ENCODE measurements at regions not wholly inside any gene's neighbourhood (a gene's known extent, or its start where the extent isn't known, plus 50 kb on each side); places are given as distances from the start of the nearest gene placed in this dataset.

- no peak for DNase-seq (ENCODE audit: low read depth)
These were observed 212.7 kb upstream of the FMR1 start for GRCh38 chrX:147699061-147699460.

GRCh38 chrX:147710301-147710700 lies 201.4 kb upstream of the FMR1 start:
- DNase-seq (ENCODE audit: low read depth): no peak

- DNase-seq (ENCODE audit: low read depth): no peak
These were observed 178.3 kb upstream of the FMR1 start for GRCh38 chrX:147733369-147733768.

DNA sequence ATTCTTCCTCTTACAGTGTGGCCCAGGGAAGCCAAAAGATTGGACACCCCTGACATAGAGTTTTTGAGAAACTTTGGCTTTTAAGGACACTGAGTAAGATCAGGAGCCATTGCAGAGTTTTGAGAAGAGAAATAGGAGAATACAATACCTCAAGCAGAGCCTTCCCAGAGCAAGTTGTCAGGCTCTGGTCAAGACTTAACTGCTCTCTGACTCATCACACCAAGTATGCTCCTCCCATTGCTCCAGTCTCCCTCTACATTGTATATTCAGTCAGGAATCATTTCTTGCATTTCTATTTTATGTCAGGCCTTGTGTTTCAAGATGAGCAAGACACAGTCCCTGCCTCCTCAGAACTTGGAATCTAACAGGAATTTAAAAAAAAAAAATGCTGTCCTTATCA lies 176.4 kb upstream of the FMR1 start:
- DNase-seq (ENCODE audit: low read depth): no peak

DNA sequence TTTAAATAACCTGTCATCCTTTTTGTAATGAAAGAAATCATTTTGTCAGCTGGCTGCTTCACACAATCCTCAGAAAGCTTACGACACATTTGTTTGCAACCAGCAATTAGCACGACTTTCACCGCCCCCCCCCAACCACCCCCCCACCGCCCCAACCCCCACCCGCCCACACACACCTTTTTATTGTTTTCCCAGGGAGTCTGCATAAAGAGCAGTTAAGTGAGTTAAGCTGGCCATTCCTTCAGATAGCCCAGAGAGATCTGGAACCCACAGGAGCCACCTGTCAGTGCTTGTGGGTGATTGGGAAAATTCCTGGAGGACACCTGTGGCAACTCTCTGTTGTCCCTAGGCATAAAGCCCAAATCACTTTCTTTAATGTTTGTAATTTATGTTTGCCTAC lies 175.7 kb upstream of the FMR1 start:
- no peak for DNase-seq (ENCODE audit: low read depth)

- no peak for DNase-seq (ENCODE audit: low read depth)
These were observed 174.0 kb upstream of the FMR1 start for GRCh38 chrX:147737690-147738089.

DNA sequence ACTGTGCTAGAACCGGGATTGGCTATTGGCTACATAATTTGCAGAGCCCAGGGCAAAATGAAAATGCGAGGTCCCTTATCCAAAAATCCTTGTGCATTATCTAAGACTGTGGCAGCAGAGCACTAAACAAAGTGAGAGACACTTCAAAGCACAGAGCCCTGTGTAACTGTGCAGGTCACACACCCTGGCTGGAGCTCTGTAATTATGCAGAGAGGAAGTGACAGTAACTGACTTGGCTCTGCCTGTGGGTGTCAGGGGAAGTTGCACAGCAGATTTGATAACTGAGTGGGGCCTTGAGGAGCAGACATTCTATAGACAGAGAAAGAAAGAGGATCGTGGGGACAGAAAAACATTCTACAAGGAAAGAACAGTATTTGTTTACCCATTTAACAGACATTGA lies 173.5 kb upstream of the FMR1 start:
- no peak for DNase-seq (ENCODE audit: low read depth)

GRCh38 chrX:147739196-147739595 lies 172.5 kb upstream of the FMR1 start:
- no peak for DNase-seq (ENCODE audit: low read depth)

DNA sequence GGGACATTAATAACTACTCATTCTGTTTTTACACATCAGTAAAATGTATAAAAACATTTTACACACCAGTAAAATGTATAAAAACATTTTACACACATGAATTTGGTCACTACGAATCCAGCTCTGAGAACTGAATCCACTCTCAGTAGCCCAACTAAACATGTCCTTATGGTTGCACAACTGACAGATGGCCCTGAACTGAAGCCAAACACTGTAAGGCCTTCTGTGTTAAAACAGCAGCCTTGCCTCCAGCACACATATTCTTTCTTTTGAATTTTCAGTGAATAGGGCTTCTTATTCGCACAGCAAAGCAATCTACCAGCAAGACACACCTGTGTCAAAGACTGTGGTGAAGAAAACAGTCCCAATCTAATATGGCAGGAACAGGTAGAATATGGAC lies 169.9 kb upstream of the FMR1 start:
- DNase-seq (ENCODE audit: low read depth): no peak

DNA sequence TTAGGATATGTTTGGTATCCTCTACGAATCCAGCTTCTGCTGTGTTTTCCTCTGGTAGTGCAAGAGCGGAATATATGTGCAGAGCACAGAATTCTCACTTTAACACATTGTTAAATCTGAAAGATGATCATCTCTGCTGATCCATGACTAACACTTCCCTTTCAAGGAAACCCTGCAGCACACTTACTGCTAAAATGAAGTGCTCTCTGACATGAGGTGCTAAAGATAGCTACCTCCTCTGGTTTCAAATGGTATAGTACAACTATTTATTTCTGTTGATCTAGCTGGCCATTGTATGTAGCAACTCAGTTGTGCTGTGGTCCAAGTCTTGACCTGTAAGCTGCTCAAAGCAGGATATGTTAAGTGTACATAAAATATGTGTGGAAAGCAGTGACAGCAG lies 162.4 kb upstream of the FMR1 start:
- DNase-seq (ENCODE audit: low read depth): no peak

DNA sequence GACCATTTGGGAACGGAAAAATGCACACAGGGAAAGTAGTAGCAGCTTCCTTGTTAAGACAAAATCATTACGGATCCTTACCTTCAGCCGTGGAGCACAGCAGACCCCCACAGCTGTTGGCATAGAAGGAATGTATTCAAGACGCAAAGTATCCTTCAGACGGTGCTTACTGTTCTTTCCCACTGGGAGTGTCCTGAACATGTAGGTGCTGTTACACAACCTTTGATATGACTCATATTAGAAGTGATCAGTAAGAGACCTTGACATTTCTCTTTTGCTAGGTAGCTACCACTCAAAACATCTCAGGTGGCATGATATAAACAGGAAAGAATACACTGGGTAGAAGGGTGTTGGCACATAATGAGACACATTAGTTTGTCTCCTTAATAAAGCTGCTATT lies 154.0 kb upstream of the FMR1 start:
- no peak for DNase-seq (ENCODE audit: low read depth)

DNA sequence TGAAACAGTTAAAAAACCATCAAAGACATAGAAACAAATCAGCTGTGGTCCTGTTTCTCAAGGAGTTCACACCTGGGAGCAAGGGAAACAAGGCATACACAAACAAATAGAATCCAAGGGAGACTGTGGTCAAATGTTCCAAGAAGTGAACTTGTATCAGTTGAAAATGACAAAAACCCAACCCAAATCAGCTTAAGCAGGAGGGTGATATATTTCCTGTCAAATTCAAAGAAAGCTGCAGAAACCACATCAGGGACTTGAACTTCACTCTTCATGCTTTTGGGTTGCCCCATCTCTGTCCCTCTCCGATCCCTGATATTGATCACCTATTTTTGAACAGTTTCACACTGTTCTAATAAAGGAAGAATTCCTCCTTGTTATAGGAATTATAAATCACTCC lies 148.6 kb upstream of the FMR1 start:
- DNase-seq (ENCODE audit: low read depth): no peak

GRCh38 chrX:147764868-147765267 lies 146.9 kb upstream of the FMR1 start:
- DNase-seq (ENCODE audit: low read depth): no peak

DNA sequence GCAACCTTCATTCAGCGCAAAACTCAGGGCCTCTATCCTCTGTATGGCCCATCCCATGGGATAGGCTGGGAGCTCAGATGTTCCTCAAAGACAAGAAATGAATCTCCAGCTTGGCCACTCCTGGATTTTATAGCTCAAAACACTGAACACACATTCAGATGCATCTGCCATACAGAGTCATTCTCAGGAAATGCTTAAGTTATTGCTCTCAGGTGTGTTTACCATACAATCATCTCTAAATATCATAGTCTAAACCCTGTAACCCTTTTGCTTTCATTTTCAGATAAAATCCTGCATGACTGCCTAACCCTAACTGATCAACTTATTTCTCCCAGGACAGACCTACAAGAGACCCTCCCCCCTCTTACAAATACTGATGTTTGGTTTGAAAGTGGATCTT lies 140.9 kb upstream of the FMR1 start:
- no peak for DNase-seq (ENCODE audit: low read depth)

- DNase-seq (ENCODE audit: low read depth): no peak
These were observed 134.7 kb upstream of the FMR1 start for GRCh38 chrX:147776988-147777387.

- no peak for DNase-seq (ENCODE audit: low read depth)
These were observed 132.5 kb upstream of the FMR1 start for GRCh38 chrX:147779173-147779572.

DNA sequence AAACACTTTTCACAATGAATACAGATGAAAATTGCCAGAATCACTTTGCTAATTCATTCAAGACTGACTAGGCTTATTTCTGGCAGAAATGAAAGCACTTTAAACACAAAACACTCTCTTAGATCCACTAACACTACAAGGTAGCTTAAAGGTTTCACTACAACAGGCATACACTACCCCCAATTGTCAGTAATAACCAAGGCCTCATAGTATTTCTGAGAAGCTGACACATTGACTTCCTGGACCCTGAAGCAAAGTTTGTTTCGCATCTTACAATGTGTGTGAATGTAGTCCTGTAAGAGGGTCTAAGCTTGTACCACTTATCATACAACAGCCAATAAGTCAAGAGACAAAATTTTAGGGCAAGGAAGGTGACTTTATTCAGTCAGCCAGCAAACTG lies 129.9 kb upstream of the FMR1 start:
- DNase-seq (ENCODE audit: low read depth): no peak

DNA sequence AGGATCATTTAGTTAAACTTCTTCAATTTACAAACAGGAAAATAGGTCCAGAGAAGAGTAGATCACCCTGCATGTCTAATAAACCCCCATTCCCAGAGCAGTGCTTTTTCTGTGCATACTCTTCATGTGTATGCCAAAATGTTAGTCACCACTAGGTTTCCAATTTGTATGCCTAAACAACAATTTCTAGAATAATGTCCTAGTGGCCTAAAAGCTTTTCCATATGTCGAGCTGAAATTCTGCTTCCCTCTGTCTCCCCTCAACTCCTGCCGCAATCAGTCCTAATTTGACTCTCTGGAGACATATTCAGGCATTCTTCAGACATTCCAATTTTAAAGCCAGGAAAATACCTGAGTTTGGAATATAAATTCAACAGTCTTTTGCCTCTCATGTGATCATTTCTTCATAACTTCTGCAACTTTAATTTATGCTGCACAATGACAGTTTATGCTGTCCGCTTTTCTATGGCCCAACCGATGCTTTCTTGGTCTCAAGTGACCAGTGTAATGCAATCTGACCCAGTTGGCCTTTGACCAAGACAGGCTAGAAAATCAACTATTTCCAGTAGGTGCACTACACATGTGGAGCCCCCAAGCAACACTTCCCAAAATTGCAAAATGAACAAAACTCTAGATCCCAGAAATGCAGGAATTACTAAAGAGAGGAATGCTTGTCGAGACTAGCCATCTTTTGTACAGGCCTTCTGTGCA lies 122.9 kb upstream of the FMR1 start:
- DNase-seq (ENCODE audit: low read depth): no peak

- no peak for DNase-seq (ENCODE audit: low read depth)
These were observed 111.1 kb upstream of the FMR1 start for GRCh38 chrX:147800663-147801062.

DNA sequence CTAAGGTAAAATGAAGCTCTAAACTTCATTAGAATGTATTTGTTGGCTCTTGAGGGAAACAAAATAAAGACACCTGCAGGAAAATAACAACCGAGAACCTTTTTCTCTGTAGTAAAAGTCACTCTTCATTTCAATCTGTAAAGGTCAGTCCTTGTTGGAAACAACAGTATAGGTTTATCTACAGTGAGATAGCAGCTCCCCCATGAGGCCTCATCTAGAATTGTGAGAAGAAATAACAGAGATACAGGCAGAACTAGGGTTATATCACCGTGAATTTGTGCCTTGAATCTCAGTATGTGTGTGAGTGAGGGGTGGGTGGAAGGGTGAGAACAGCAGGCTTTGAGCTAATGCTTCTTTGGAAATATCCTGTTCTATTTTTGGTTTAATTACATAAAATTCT lies 107.8 kb upstream of the FMR1 start:
- DNase-seq (ENCODE audit: low read depth): peak; percentile 4

- DNase-seq (ENCODE audit: low read depth): no peak
These were observed 99.9 kb upstream of the FMR1 start for GRCh38 chrX:147811803-147812202.

- no peak for DNase-seq (ENCODE audit: low read depth)
These were observed 84.6 kb upstream of the FMR1 start for GRCh38 chrX:147827070-147827469.

GRCh38 chrX:147828719-147829118 lies 83.0 kb upstream of the FMR1 start:
- DNase-seq (ENCODE audit: low read depth): no peak

- DNase-seq (ENCODE audit: low read depth): no peak
These were observed 78.9 kb upstream of the FMR1 start for GRCh38 chrX:147832707-147833348.
